GM21423 (cell line): ENCODE measurements at regions not wholly inside any gene's neighbourhood (a gene's known extent, or its start where the extent isn't known, plus 50 kb on each side); places are given as distances from the start of the nearest gene placed in this dataset.

ENCODE experiments used
- ATAC-seq: cut with Tn5 transposase; IDR thresholded peaks from one replicate; pipeline ENCODE4 v1.9.1; 2021; ENCODE audit warnings: mild to moderate bottlenecking, moderate library complexity; ENCODE audit not compliant: unreplicated experiment

- no peak for ATAC-seq
These were observed 68.9 kb downstream of the NCR2 start for GRCh38 chr6:41404182-41404845.

- ATAC-seq = no peak
These were observed 70.7 kb downstream of the NCR2 start for GRCh38 chr6:41405941-41406727.

GRCh38 chr6:41406728-41407489 is 71.5 kb downstream of the NCR2 start:
- no peak for ATAC-seq

GRCh38 chr6:41408576-41408975 is 73.2 kb downstream of the NCR2 start:
- ATAC-seq = no peak

- no peak for ATAC-seq
These were observed 73.6 kb downstream of the NCR2 start for GRCh38 chr6:41408982-41409381.

- ATAC-seq = no peak
These were observed 74.1 kb downstream of the NCR2 start for GRCh38 chr6:41409489-41409888.

GRCh38 chr6:41411961-41412360 is 76.6 kb downstream of the NCR2 start:
- no peak for ATAC-seq

GRCh38 chr6:41413250-41413649 is 77.8 kb downstream of the NCR2 start:
- ATAC-seq = no peak

- ATAC-seq = no peak
These were observed 81.1 kb downstream of the NCR2 start for GRCh38 chr6:41416501-41416837.

GRCh38 chr6:41418741-41419140 is 83.3 kb downstream of the NCR2 start:
- no peak for ATAC-seq

- no peak for ATAC-seq
These were observed 84.0 kb downstream of the NCR2 start for GRCh38 chr6:41419385-41419784.

GRCh38 chr6:41420186-41420585 is 84.8 kb downstream of the NCR2 start:
- ATAC-seq = no peak

GRCh38 chr6:41422161-41422560 is 86.8 kb downstream of the NCR2 start:
- ATAC-seq = no peak

GRCh38 chr6:41423002-41423401 is 87.6 kb downstream of the NCR2 start:
- ATAC-seq = no peak

GRCh38 chr6:41424370-41425058 is 89.1 kb downstream of the NCR2 start:
- no peak for ATAC-seq

- ATAC-seq = no peak
These were observed 90.1 kb downstream of the NCR2 start for GRCh38 chr6:41425511-41425910.

- ATAC-seq = no peak
These were observed 91.0 kb downstream of the NCR2 start for GRCh38 chr6:41426438-41426851.

GRCh38 chr6:41426888-41427641 is 91.7 kb downstream of the NCR2 start:
- no peak for ATAC-seq

GRCh38 chr6:41427642-41428335 is 92.4 kb downstream of the NCR2 start:
- ATAC-seq = no peak
